ENCODE measurements at regions not wholly inside any gene's neighbourhood (a gene's known extent, or its start where the extent isn't known, plus 50 kb on each side); places are given as distances from the start of the nearest gene placed in this dataset.
"Not testable (repeated sequence)": the region's sequence is repeated elsewhere in the genome, so short reads cannot be mapped to it uniquely, and the experiment has no call there.

DNA sequence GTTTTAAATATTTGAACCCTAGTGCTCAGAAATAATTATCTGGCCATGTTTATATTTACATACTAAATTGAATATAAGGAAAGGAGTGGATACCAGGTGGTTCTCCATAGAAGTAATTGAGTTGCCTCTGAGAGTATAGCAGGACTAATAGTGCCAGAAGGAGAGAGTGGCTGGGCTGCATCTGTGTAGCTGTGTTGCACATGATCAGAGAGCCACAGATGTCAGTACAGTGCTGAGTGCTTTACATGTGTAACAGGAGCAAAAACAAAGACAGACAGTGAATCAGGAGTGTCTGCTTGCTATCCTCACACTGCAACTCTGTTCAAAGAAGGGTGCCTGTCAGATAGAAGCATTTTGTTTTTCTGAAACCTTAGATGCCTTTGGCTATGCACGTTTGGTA is 353.9 kb upstream of the PAPPA start:
- no peak for DNase-seq (ENCODE audit: low read depth in 3 of 3)

DNA sequence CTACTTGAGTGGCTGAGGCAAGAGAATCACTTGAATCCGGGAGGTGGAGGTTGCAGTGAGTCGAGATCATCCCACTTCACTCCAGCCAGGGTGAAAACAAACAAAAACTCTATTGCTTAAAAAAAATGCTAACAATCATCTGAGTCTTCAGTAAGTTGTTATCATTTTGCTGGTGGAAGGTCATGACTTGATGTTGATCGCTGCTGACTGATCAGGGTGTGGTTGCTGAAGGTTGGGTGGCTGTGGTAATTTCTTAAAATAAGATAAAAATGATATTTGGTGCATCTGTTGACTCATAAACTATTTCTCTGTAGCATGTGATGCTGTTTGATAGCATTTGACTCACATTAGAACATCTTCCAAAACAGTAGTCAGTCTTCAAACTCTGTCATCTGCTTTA is 349.4 kb upstream of the PAPPA start:
- no peak for DNase-seq (ENCODE audit: low read depth in 3 of 3)

- DNase-seq (ENCODE audit: low read depth in 3 of 3) = no peak
Observed at GRCh38 chr9:115808108-115808507, 345.5 kb upstream of the PAPPA start.

DNA sequence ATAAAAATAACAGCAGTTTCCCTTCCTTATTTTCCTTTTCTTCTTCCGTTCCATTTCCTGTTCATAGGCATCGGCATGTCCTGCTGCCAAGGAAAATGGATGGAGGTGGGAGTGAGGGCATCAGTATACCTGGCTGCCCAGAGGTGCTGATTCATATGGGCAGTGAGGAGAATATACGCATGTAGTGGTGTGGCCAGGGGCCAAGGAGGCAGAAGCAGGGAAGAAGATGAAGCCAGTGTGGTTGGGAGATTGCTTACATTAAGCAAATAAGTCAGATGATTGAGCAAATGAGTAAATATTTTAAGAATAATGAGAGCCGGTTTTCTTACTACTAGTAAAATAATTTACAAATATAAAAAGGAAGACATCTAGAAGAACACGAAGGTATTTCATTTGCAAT is 344.9 kb upstream of the PAPPA start:
- DNase-seq (ENCODE audit: low read depth in 3 of 3) = no peak

DNA sequence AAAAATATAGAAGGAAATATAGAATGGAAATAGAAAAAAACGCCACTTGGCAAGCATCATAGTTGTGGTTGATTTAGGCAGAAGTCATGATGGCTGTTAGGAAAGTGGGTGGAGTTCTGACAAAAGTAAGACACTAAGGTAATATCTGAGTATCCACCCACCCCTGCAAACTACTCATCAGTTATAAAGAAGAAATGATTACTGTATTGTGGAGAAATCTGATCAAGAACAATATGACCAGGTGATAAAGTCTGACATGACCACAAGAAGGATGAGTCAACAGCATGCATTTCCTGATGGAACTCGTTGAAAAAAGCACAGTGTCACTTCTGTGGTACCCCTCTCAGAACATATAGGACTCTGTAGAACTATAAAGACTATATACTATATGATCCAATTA is 343.4 kb upstream of the PAPPA start:
- DNase-seq (ENCODE audit: low read depth in 3 of 3) = no peak

- DNase-seq (ENCODE audit: low read depth in 3 of 3) = no peak
Observed at GRCh38 chr9:115814081-115814480, 339.5 kb upstream of the PAPPA start.

- no peak for DNase-seq (ENCODE audit: low read depth in 3 of 3)
Observed at GRCh38 chr9:115815786-115816185, 337.8 kb upstream of the PAPPA start.

- DNase-seq (ENCODE audit: low read depth in 3 of 3) = not testable (repeated sequence)
Observed at GRCh38 chr9:115818651-115819050, 334.9 kb upstream of the PAPPA start.

- DNase-seq (ENCODE audit: low read depth in 3 of 3) = no peak
Observed at GRCh38 chr9:115832031-115832430, 321.6 kb upstream of the PAPPA start.

- no peak for DNase-seq (ENCODE audit: low read depth in 3 of 3)
Observed at GRCh38 chr9:115837618-115838017, 316.0 kb upstream of the PAPPA start.

- no peak for DNase-seq (ENCODE audit: low read depth in 3 of 3)
Observed at GRCh38 chr9:115838417-115838816, 315.2 kb upstream of the PAPPA start.

DNA sequence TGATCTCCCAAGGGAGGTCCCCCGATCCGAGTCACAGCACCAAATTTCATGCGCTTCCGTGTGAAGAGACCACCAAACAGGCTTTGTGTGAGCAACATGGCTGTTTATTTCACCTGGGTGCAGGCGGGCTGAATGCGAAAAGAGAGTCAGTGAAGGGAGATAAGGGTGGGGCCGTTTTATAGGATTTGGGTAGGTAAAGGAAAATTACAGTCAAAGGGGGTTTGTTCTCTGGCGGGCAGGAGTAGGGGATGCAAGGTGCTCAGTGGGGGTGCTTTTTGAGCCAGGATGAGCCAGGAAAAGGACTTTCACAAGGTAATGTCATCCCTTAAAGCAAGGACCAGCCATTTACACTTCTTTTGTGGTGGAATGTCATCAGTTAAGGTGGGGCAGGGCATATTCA is 309.2 kb upstream of the PAPPA start:
- DNase-seq (ENCODE audit: low read depth in 3 of 3) = not testable (repeated sequence)

DNA sequence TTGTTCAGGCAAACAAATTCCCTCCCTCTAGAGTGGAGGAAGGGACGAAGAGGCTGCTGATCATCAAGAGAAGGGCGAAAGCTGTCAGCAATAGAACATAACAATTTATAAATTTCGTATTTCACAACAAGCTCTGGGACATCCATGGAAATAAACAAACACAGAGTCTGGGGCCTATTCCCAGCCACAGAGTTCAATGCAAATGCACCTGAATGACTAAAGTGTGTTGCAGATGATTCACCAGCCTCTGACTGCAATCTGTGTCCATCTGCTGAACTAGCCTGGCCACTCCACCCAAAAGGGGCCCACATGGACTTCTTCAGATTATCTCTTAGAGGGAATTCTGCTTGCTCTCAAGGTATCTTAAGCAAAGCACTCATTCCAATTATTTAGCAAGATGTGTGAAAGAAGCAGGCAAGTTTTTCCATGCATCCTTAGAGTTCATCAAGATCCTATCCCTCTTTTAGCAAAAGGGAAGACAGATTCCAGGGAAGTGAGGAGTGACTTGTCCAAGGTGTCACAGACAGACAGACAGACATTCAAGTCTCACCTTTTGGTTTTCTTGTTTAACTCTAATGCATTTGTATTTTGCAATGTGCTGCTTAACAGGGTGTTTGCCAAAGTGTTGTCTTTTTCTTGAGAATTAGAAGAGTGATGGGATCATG is 307.8 kb upstream of the PAPPA start:
- DNase-seq (ENCODE audit: low read depth in 3 of 3) = no peak

GRCh38 chr9:115847216-115847615 is 306.4 kb upstream of the PAPPA start:
- no peak for DNase-seq (ENCODE audit: low read depth in 3 of 3)

GRCh38 chr9:115849679-115850412 is 303.7 kb upstream of the PAPPA start:
- no peak for DNase-seq (ENCODE audit: low read depth in 3 of 3)

DNA sequence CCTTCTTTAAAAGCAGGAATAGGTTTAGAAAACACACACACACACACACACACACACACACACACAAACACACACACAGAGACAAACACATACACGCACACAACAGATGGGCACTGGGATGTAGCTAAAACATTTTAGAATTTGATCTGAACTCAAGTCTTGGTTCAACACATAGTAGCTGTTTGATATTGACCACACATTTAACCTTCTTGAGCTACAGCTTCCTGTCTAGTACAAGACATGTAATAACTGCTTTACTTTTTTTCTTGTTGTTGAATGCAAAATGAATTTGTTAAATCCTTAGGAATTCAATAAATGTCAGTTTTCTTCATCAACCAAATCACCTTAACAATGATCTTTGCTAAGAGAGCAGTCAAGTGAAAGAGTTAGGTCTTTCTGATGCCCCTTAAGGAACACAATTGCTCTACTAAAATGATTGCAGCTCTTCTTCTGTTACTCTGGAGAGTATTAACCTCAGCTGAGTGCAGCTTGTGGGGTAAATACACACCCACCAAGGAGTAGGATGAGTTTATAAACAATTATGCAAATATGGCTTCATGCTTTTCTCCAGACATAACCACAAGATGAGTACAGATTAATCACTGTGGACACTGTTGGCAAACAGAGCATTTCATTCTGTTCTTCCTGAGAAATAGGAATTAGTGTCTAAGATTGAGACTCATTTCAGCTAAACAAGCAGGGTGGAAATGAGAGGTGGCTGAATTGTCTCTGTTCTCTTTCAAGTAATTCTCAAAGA is 302.9 kb upstream of the PAPPA start:
- DNase-seq (ENCODE audit: low read depth in 3 of 3) = no peak

- no peak for DNase-seq (ENCODE audit: low read depth in 3 of 3)
Observed at GRCh38 chr9:115855458-115856133, 298.0 kb upstream of the PAPPA start.

GRCh38 chr9:115858421-115858820 is 295.2 kb upstream of the PAPPA start:
- not testable (repeated sequence) for DNase-seq (ENCODE audit: low read depth in 3 of 3)

GRCh38 chr9:115862021-115862420 is 291.6 kb upstream of the PAPPA start:
- DNase-seq (ENCODE audit: low read depth in 3 of 3) = no peak

DNA sequence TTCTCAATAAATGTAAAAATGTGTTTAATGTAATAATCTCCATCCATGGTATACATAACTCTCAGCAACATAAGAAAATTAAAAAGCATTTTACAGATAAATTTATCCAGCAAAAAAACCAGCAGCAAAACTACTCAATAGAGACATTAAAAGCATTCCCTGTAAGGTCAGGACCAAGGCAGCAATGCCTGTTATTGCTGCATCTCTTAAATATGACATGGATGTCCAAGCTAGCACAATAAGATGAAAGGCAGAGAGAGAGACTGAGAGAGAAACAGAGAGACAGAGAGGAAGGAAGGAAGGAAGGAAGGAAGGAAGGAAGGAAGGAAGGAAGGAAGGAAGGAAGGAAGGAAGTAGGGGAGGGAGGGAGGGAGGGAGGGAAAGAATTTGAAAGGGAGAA is 289.0 kb upstream of the PAPPA start:
- DNase-seq (ENCODE audit: low read depth in 3 of 3) = no peak

DNA sequence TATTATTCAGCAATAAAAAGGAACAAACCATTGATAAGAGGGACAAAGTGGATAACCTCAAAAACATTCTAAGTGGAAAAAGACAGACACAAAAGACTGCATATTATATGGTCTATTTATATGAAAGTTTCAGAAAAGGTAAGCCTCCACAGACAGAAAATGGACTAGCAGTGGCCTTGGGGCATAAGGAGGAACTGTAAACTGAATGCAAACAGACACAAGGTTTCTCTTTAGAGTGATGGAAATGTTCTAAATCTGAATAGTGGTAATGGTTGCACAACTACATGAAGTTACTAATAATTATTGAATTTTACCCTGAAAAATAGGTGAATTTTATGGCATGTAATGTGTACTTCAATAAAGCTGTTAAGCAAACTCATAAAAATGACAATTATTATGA is 286.3 kb upstream of the PAPPA start:
- no peak for DNase-seq (ENCODE audit: low read depth in 3 of 3)

GRCh38 chr9:115877852-115878438 is 275.6 kb upstream of the PAPPA start:
- no peak for DNase-seq (ENCODE audit: low read depth in 3 of 3)
